DND-41 (cell line): ENCODE measurements at regions not wholly inside any gene's neighbourhood (a gene's known extent, or its start where the extent isn't known, plus 50 kb on each side); places are given as distances from the start of the nearest gene placed in this dataset.

Experiments
- ATAC-seq: fragments of 200-7000 bp; cut with Tn5 transposase; 3 replicates; pipeline ENCODE4 v1.9.1; 2021; ENCODE audit warnings: low read depth; ENCODE audit not compliant: insufficient read depth
- DNase-seq: peaks from one replicate; pipeline ENCODE4 v3.0.0-alpha.2; 2020
- H2AFZ ChIP-seq: 2 replicates; pipeline ENCODE4 v1.6.0; 2012; ENCODE audit warnings: low read depth, low read length
- H3K27ac ChIP-seq: 2 replicates; pipeline ENCODE4 v1.5.1; 2012; ENCODE audit warnings: low read length, inconsistent platforms
- H3K27me3 ChIP-seq: fragments of 200-600 bp; sonication (generic); 2 replicates; pipeline ENCODE4 v1.6.0; 2012; ENCODE audit warnings: low read length, mild to moderate bottlenecking, inconsistent platforms; ENCODE audit not compliant: insufficient read depth, poor library complexity
- H3K36me3 ChIP-seq: 2 replicates; pipeline ENCODE4 v1.5.1; 2012; ENCODE audit warnings: low read length, inconsistent platforms; ENCODE audit not compliant: insufficient read depth
- H3K4me1 ChIP-seq: 2 replicates; pipeline ENCODE4 v1.5.1; 2012; ENCODE audit warnings: mild to moderate bottlenecking, low read length; ENCODE audit not compliant: insufficient read depth
- H3K4me2 ChIP-seq: 2 replicates; pipeline ENCODE4 v1.6.0; 2012; ENCODE audit warnings: mild to moderate bottlenecking, moderate library complexity, low read length, inconsistent platforms; ENCODE audit not compliant: insufficient read depth
- H3K4me3 ChIP-seq, 2 experiments: fragments of 200-600 bp in 1 of 2; shearing (Covaris generic) in 1 of 2; 2 replicates each; pipeline ENCODE4 v1.5.1; 2012 to 2016; ENCODE audit warnings: inconsistent platforms in 2 of 2, low read length in 2 of 2, mild to moderate bottlenecking in 2 of 2, low read depth in 1 of 2, moderate library complexity in 1 of 2
- H3K79me2 ChIP-seq: 2 replicates; pipeline ENCODE4 v1.6.0; 2012; ENCODE audit warnings: low read length, inconsistent platforms; ENCODE audit not compliant: insufficient read depth
- H3K9ac ChIP-seq: 2 replicates; pipeline ENCODE4 v1.6.0; 2012; ENCODE audit warnings: low read depth, mild to moderate bottlenecking, inconsistent platforms, low read length, moderate library complexity
- H3K9me3 ChIP-seq: 2 replicates; pipeline ENCODE4 v1.5.1; 2012; ENCODE audit warnings: low read length, moderate library complexity, mild to moderate bottlenecking, inconsistent platforms; ENCODE audit not compliant: insufficient read depth, severe bottlenecking
- H4K20me1 ChIP-seq: 2 replicates; pipeline ENCODE4 v1.6.0; 2012; ENCODE audit warnings: low read length; ENCODE audit not compliant: insufficient read depth
- CTCF ChIP-seq: IDR thresholded peaks from 2 replicates; pipeline ENCODE4 v1.5.1; 2012; ENCODE audit warnings: borderline replicate concordance, low read length, moderate library complexity, mild to moderate bottlenecking; ENCODE audit not compliant: poor library complexity, severe bottlenecking; ENCODE audit errors: extremely low read depth
- EZH2 ChIP-seq: IDR thresholded peaks from 3 replicates; pipeline ENCODE4 v1.6.1; 2012; ENCODE audit warnings: borderline replicate concordance, low read depth, mild to moderate bottlenecking, moderate library complexity, low read length, inconsistent platforms; ENCODE audit not compliant: severe bottlenecking

GRCh38 chrX:147468600-147468999, 443.1 kb upstream of the FMR1 start:
- H3K36me3 ChIP-seq = no peaks in the 10 kb centered on the region
- no peaks in the 10 kb centered on the region for H4K20me1 ChIP-seq
- H3K9ac ChIP-seq = no peak overlapping the region
- TF ChIP-seq CTCF (no peak), EZH2 (no peak)
- DNase-seq = no peak
- no peak overlapping the region for H2AFZ ChIP-seq
- no peak for ATAC-seq
- H3K9me3 ChIP-seq = no peaks in the 10 kb centered on the region
- H3K27ac ChIP-seq = no peak overlapping the region
- H3K4me3 ChIP-seq = no peak overlapping the region
- no peak overlapping the region for H3K4me2 ChIP-seq
- H3K4me1 ChIP-seq = no peaks in the 10 kb centered on the region
- H3K79me2 ChIP-seq = no peaks in the 10 kb centered on the region
- no peaks in the 10 kb centered on the region for H3K27me3 ChIP-seq

DNA sequence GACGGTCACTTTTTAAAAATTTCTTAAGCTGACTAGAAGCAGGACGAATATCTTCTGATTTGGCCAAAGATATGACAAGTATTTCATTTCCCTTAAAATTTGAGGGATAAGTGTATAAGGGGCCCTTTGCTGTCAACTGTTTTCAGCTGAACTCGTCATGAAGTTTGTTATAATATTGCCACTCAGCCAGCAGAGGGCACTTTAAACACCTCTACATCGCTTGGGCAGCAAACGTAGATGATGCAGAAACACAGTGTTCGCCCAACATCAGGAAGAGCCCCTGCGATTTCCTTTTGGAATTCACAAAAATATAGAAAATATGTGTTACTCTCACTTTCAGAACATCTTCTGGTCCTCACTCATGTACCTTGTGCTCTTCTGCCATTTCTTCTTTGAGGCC, 435.7 kb upstream of the FMR1 start:
- H4K20me1 ChIP-seq = no peaks in the 10 kb centered on the region
- no peaks in the 10 kb centered on the region for H3K9me3 ChIP-seq
- no peaks in the 10 kb centered on the region for H3K36me3 ChIP-seq
- H3K4me1 ChIP-seq = peaks cover 4% of the 10 kb centered on the region; the same call in 1 of the 2 replicates
- no peak overlapping the region for H3K4me2 ChIP-seq
- no peak overlapping the region for H3K4me3 ChIP-seq
- H2AFZ ChIP-seq = no peak overlapping the region
- DNase-seq (peak; percentile 56), ATAC-seq (peak; percentile 83)
- no peak overlapping the region for H3K27ac ChIP-seq
- no peak overlapping the region for H3K9ac ChIP-seq
- no peaks in the 10 kb centered on the region for H3K79me2 ChIP-seq
- no peaks in the 10 kb centered on the region for H3K27me3 ChIP-seq
- peak; percentile 59 for TF ChIP-seq CTCF
- TF ChIP-seq EZH2 = no peak

- Histone ChIP-seq H3K9me3 (no peaks in the 10 kb centered on the region), H2AFZ (no peak overlapping the region), H3K4me2 (no peak overlapping the region), H3K9ac (no peak overlapping the region), H3K79me2 (no peaks in the 10 kb centered on the region), H3K27me3 (no peaks in the 10 kb centered on the region), H3K4me1 (peaks cover 4% of the 10 kb centered on the region; the same call in 1 of the 2 replicates), H4K20me1 (no peaks in the 10 kb centered on the region), H3K36me3 (no peaks in the 10 kb centered on the region), H3K4me3 (no peak overlapping the region), H3K27ac (no peak overlapping the region)
- TF ChIP-seq CTCF (no peak), EZH2 (no peak)
- DNase-seq = no peak
- no peak for ATAC-seq
These were observed 432.8 kb upstream of the FMR1 start for GRCh38 chrX:147478899-147479298.

DNA sequence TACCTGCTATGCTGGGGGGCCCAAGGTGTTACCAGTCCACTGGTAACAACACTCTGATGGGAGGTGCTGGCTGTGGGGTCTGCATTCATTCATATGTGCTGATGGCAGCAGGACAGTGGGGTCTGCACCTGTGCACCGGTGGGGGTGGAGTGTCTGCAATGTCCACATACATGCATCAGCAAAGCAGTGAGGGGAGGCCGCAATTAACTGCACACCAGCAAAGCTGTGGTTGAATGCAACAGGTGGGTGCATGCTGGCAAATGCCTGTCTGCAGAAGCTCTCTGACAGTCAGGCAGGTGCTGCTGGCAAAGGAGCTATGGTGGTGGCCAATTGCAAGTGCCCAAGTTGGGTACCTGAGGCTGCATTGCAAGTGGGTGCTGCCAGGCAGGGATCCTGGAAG, 426.5 kb upstream of the FMR1 start:
- H3K36me3 ChIP-seq = no peaks in the 10 kb centered on the region

More for the DNA sequence above, 426.5 kb upstream of the FMR1 start:
- ATAC-seq (no peak), DNase-seq (no peak)
- Histone ChIP-seq H3K4me2 (no peak overlapping the region), H4K20me1 (no peaks in the 10 kb centered on the region), H3K4me1 (no peaks in the 10 kb centered on the region), H3K9ac (no peak overlapping the region), H2AFZ (no peak overlapping the region), H3K27me3 (no peaks in the 10 kb centered on the region), H3K4me3 (no peak overlapping the region), H3K79me2 (no peaks in the 10 kb centered on the region), H3K9me3 (no peaks in the 10 kb centered on the region), H3K27ac (no peak overlapping the region)
- TF ChIP-seq EZH2 (no peak), CTCF (no peak)
